CD4-positive, alpha-beta T cell (primary cell): ENCODE measurements at regions not wholly inside any gene's neighbourhood (a gene's known extent, or its start where the extent isn't known, plus 50 kb on each side); places are given as distances from the start of the nearest gene placed in this dataset.

Source experiments
- ATAC-seq: fragments of 200-7000 bp; cut with Tn5 transposase; one replicate; pipeline ENCODE4 v1.10.0; 2022; ENCODE audit warnings: mild to moderate bottlenecking; ENCODE audit not compliant: poor library complexity
- CTCF ChIA-PET: fragments of 350-600 bp; sonication (Branson Sonifier 250); formaldehyde crosslinking; loops from one replicate; lab custom pipeline; 2021; ENCODE audit warnings: antibody characterized with exemption, inconsistent platforms; lab: Charles Lee
- POLR2A ChIA-PET: fragments of 350-600 bp; sonication (Branson Sonifier 250); formaldehyde crosslinking; loops from one replicate; lab custom pipeline; 2021; ENCODE audit warnings: antibody characterized with exemption, inconsistent platforms; lab: Charles Lee
- DNase-seq, 14 experiments: peaks; one replicate each; pipeline ENCODE4 v3.0.0-alpha.2; 2013 to 2020; ENCODE audit warnings: mixed read lengths in 2 of 14
- H3K27ac ChIP-seq, 2 donors: one replicate each; pipeline versions ENCODE4 v1.5.1 to v1.7.0; 2013; ENCODE audit warnings: low read length in 2 of 2, low read depth in 1 of 2, mild to moderate bottlenecking in 1 of 2
- H3K27me3 ChIP-seq, 2 experiments: 1 replicate in 1 of 2; 2 replicates in 1 of 2; pipeline versions ENCODE4 v1.6.1 to v1.7.0; 2013; ENCODE audit warnings: low read length in 2 of 2, control low read depth in 1 of 2, mild to moderate bottlenecking in 1 of 2, moderate library complexity in 1 of 2; ENCODE audit not compliant: insufficient read depth in 2 of 2, control insufficient read depth in 1 of 2
- H3K36me3 ChIP-seq: one replicate; pipeline ENCODE4 v1.6.1; 2013; ENCODE audit warnings: low read length, control low read depth; ENCODE audit not compliant: insufficient read depth
- H3K4me1 ChIP-seq: one replicate; pipeline ENCODE4 v1.6.1; 2013; ENCODE audit warnings: low read length, control low read depth; ENCODE audit not compliant: insufficient read depth
- H3K4me3 ChIP-seq: one replicate; pipeline ENCODE4 v1.5.1; 2013; ENCODE audit warnings: mild to moderate bottlenecking, low read length, moderate library complexity
- H3K9me3 ChIP-seq, 2 experiments: 1 replicate in 1 of 2; 2 replicates in 1 of 2; pipeline versions ENCODE4 v1.6.1 to v1.7.0; 2013; ENCODE audit warnings: low read length in 2 of 2, mild to moderate bottlenecking in 2 of 2, control low read depth in 1 of 2, moderate library complexity in 1 of 2; ENCODE audit not compliant: control insufficient read depth in 1 of 2, insufficient read depth in 1 of 2
- H3K27ac Mint-ChIP-seq: one replicate; pipeline ENCODE4 v1.8.0; 2020; ENCODE audit warnings: mixed read lengths
- H3K27me3 Mint-ChIP-seq: one replicate; pipeline ENCODE4 v1.8.0; 2021; ENCODE audit warnings: mixed read lengths
- H3K36me3 Mint-ChIP-seq: one replicate; pipeline ENCODE4 v1.8.0; 2021; ENCODE audit warnings: low read depth, mixed read lengths
- H3K4me1 Mint-ChIP-seq: one replicate; pipeline ENCODE4 v1.8.0; 2021; ENCODE audit warnings: low read depth, mixed read lengths
- H3K4me3 Mint-ChIP-seq: one replicate; pipeline ENCODE4 v1.8.0; 2020; ENCODE audit warnings: mild to moderate bottlenecking, mixed read lengths
- H3K9me3 Mint-ChIP-seq: one replicate; pipeline ENCODE4 v1.8.0; 2020; ENCODE audit warnings: mixed read lengths
- CTCF ChIP-seq: fragments of 200-600 bp; IDR thresholded peaks from one replicate; pipeline ENCODE4 v1.8.0; 2022; ENCODE audit warnings: antibody characterized with exemption, mild to moderate bottlenecking
- intact Hi-C, 2 experiments: fragments of 100-400 bp; cut with DNase I in 1 of 2; cut with micrococcal nuclease in 1 of 2; formaldehyde crosslinking; loops; one replicate each; pipeline versions ENCODE4 v1.15.1 to v1.9.0; 2023 to 2025; cut with DNase I, micrococcal nuclease

GRCh38 chr6:115663681-115664080, 397.0 kb downstream of the FRK start:
- no peak overlapping the region for H3K4me3 Mint-ChIP-seq
- H3K9me3 Mint-ChIP-seq, result peaks cover 5% of the 10 kb centered on the region
- no peak overlapping the region for H3K27ac Mint-ChIP-seq
- H3K27me3 ChIP-seq, result no peaks in the 10 kb centered on the region
- H3K4me1 ChIP-seq, result no peaks in the 10 kb centered on the region
- ChIA-PET POLR2A (no interaction called here), CTCF (no interaction called here)
- no peaks in the 10 kb centered on the region for H3K36me3 Mint-ChIP-seq
- H3K4me1 Mint-ChIP-seq, result no peaks in the 10 kb centered on the region
- intact Hi-C loops, result no loop called here
- H3K4me3 ChIP-seq, result no peak overlapping the region
- H3K36me3 ChIP-seq, result no peaks in the 10 kb centered on the region
- ATAC-seq (no peak), DNase-seq (no peak)
- no peaks in the 10 kb centered on the region for H3K27me3 Mint-ChIP-seq
- no peak overlapping the region for H3K27ac ChIP-seq
- H3K9me3 ChIP-seq, result no peaks in the 10 kb centered on the region
- TF ChIP-seq CTCF, result no peak

DNA sequence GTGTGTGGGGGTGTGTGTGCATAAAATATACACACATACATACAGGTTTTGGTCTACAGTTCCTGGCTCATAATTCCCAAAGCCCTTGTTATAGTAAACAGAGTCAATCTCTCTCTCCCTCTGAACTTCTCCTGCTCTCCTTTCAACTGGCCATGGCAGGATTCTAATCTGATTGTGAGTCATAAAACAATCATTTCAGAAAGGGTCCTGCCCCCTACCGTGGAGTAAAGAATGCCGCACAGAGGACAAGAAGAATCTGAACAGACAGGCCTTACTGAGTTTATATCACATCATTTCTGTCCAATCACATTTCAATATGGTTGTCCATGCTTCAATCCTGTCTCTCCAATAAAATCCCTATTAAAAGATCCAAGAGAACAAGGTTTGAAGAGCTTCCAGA, 416.9 kb downstream of the FRK start:
- Mint-ChIP-seq H3K4me3 (no peak overlapping the region), H3K9me3 (peaks cover 11% of the 10 kb centered on the region), H3K27me3 (no peaks in the 10 kb centered on the region), H3K27ac (no peak overlapping the region), H3K4me1 (no peaks in the 10 kb centered on the region), H3K36me3 (no peaks in the 10 kb centered on the region)
- POLR2A ChIA-PET, result no interaction called here
- DNase-seq (no peak), ATAC-seq (no peak)
- Histone ChIP-seq H3K4me3 (no peak overlapping the region), H3K36me3 (no peaks in the 10 kb centered on the region), H3K9me3 (peaks cover 0 to 12% of the 10 kb centered on the region in 2 experiments), H3K27ac (no peak overlapping the region), H3K27me3 (no peaks in the 10 kb centered on the region), H3K4me1 (no peaks in the 10 kb centered on the region)
- intact Hi-C loops, result no loop called here
- CTCF ChIA-PET, result no interaction called here
- TF ChIP-seq CTCF, result no peak

DNA sequence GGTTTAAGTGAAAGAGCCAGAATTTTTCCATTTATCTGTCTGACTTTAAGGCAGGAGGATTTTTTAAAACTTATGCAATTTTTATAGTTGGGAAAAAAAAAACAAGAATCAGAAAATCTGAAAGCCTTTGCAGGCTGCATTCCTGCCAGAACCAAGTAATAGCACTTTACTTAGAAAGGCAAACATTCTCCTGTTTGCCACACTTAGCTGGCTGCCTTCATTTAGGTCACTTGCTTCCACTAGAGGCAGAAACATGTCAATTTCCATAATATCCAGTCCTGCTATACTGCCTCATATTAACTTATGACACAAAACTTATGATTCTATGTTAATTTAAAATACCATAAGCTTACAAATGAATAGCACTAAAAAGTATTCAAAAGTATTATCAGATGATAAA, 425.8 kb downstream of the FRK start:
- H3K27ac ChIP-seq, result no peak overlapping the region
- H3K4me3 Mint-ChIP-seq, result no peak overlapping the region
- CTCF ChIA-PET, result no interaction called here
- H3K4me1 ChIP-seq, result no peaks in the 10 kb centered on the region
- H3K36me3 ChIP-seq, result no peaks in the 10 kb centered on the region
- POLR2A ChIA-PET, result no interaction called here
- peaks cover 5% of the 10 kb centered on the region for H3K9me3 Mint-ChIP-seq
- no peaks in the 10 kb centered on the region for H3K4me1 Mint-ChIP-seq
- no peak for DNase-seq
- H3K9me3 ChIP-seq, result no peaks in the 10 kb centered on the region
- ATAC-seq, result no peak
- no peaks in the 10 kb centered on the region for H3K27me3 Mint-ChIP-seq
- intact Hi-C loops, result no loop called here
- H3K27me3 ChIP-seq, result no peaks in the 10 kb centered on the region
- no peak overlapping the region for H3K27ac Mint-ChIP-seq
- H3K36me3 Mint-ChIP-seq, result no peaks in the 10 kb centered on the region
- TF ChIP-seq CTCF, result no peak
- no peak overlapping the region for H3K4me3 ChIP-seq
